RWPE2 (cell line): ENCODE measurements at regions not wholly inside any gene's neighbourhood (a gene's known extent, or its start where the extent isn't known, plus 50 kb on each side); places are given as distances from the start of the nearest gene placed in this dataset.

ENCODE experiments used
- ATAC-seq: fragments of 200-7000 bp; cut with Tn5 transposase; 3 replicates; pipeline ENCODE4 v1.9.1; 2021; ENCODE audit warnings: low read depth
- DNase-seq: peaks from one replicate; pipeline ENCODE4 v3.0.0-alpha.2; 2020; ENCODE audit warnings: low spot score
- H3K27ac ChIP-seq: fragments of 450-650 bp; 2 replicates; pipeline ENCODE4 v1.5.1; 2017; ENCODE audit warnings: mild to moderate bottlenecking; ENCODE audit not compliant: poor library complexity, severe bottlenecking
- H3K27me3 ChIP-seq: fragments of 250-450 bp; sonication (Bioruptor Pico); 2 replicates; pipeline ENCODE4 v1.5.1; 2021; ENCODE audit warnings: mild to moderate bottlenecking, moderate library complexity; ENCODE audit not compliant: insufficient read depth, poor library complexity, severe bottlenecking
- H3K36me3 ChIP-seq: fragments of 250-450 bp; sonication (Bioruptor Pico); 2 replicates; pipeline ENCODE4 v1.5.1; 2020; ENCODE audit warnings: low read depth, mild to moderate bottlenecking, moderate library complexity
- H3K4me1 ChIP-seq: fragments of 250-450 bp; sonication (Bioruptor Pico); 2 replicates; pipeline ENCODE4 v1.5.1; 2021; ENCODE audit warnings: mild to moderate bottlenecking, moderate library complexity; ENCODE audit not compliant: insufficient read depth, poor library complexity, severe bottlenecking
- H3K4me3 ChIP-seq: fragments of 250-450 bp; sonication (Bioruptor Pico); 2 replicates; pipeline ENCODE4 v1.5.1; 2021; ENCODE audit warnings: mild to moderate bottlenecking, moderate library complexity; ENCODE audit not compliant: severe bottlenecking
- H3K9me3 ChIP-seq: fragments of 250-450 bp; sonication (Bioruptor Pico); 2 replicates; pipeline ENCODE4 v1.5.1; 2021; ENCODE audit warnings: mild to moderate bottlenecking, moderate library complexity; ENCODE audit not compliant: severe bottlenecking
- CTCF ChIP-seq: fragments of 450-650 bp; IDR thresholded peaks from one replicate; pipeline ENCODE4 v1.5.1; 2017; ENCODE audit warnings: mild to moderate bottlenecking, moderate library complexity; ENCODE audit not compliant: poor library complexity, severe bottlenecking

DNA sequence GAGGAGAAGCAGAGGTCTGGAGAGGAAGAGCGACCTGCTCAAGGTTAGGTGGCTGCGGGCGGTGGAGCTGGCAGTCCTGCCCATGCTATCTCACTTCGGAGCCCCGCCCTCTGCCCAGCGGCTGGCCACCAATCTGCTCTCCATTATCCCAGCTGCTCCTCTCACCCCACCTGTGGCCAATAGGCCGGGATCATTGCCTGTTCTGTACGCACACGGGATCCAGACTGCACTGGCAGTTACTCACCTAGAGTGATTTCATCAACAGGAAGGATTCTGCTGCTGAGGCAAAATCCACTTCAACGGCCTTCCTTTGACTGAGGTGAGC, 100.6 kb downstream of the TLE3 start:
- peak; percentile 61 for ATAC-seq
- Histone ChIP-seq H3K27me3 (no peaks in the 10 kb centered on the region), H3K27ac (no peak overlapping the region), H3K4me1 (peaks cover 8% of the 10 kb centered on the region), H3K4me3 (no peak overlapping the region), H3K9me3 (no peaks in the 10 kb centered on the region), H3K36me3 (no peaks in the 10 kb centered on the region)
- TF ChIP-seq CTCF: no peak
- no peak for DNase-seq
